Left colon (tissue), 2 donors: ENCODE measurements at regions not wholly inside any gene's neighbourhood (a gene's known extent, or its start where the extent isn't known, plus 50 kb on each side); places are given as distances from the start of the nearest gene placed in this dataset.
A peak's percentile ranks its signal among the peaks of the same experiment; 100 is the strongest.

Source experiments
- ATAC-seq: fragments of 200-7000 bp; cut with Tn5 transposase; one replicate; pipeline ENCODE4 v1.9.1; 2020; ENCODE audit warnings: mild to moderate bottlenecking, moderate library complexity
- DNase-seq, 2 donors: peaks; one replicate each; pipeline ENCODE4 v3.0.0-alpha.2; 2020
- intact Hi-C, 2 donors: fragments of 100-400 bp; cut with DNase I in 1 of 2; cut with micrococcal nuclease in 1 of 2; formaldehyde crosslinking; loops; one replicate each; pipeline versions ENCODE4 v1.11.2 to v1.14.0; 2022; cut with DNase I, micrococcal nuclease
- donor health status: DM: no; HTN: no; CAD: no.
- donor health status: DM: yes; HTN: yes; CAD: no.

DNA sequence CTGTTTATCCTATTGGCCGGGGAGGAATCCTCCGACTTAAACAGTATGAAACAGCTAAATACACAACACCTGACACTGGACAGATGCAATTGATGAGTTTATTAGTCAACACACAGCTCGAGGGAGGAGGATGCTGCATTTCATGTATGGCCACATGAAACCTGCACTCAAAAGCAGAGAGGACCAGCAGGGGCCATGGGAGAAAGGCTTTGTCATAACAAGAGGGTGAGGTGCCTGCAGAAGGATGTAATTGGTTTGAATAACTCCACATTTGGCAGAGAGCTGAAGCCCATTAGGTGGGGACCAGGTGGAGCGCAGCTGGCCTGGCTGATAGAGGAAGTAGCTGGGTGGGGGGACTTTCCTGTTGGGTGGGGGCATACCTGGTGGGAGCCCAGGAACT, 599.1 kb downstream of the PTPRU start:
- intact Hi-C loops = no loop called here
- DNase-seq = no peak
- no peak for ATAC-seq

DNA sequence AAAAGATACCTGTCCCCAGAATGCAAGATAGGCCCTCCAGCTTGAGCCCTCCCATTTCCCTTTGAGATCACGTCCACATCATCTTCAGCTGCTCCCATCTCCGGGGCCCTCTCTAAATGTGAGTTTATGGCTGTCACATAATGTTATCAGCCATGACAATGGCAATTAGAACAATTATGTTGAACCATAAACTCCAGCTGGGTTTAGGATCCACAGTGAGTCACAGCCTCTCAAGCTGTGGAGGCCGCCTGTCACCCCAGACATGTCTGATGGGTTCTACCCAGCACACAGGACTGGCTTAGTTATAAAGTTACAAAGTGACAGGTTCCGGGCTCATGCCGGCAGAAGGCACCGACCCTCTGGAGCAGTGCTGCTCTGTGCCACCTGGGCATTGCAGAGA, 597.3 kb downstream of the PTPRU start:
- DNase-seq (no peak), ATAC-seq (peak; percentile 95)
- intact Hi-C loops = no loop called here

DNA sequence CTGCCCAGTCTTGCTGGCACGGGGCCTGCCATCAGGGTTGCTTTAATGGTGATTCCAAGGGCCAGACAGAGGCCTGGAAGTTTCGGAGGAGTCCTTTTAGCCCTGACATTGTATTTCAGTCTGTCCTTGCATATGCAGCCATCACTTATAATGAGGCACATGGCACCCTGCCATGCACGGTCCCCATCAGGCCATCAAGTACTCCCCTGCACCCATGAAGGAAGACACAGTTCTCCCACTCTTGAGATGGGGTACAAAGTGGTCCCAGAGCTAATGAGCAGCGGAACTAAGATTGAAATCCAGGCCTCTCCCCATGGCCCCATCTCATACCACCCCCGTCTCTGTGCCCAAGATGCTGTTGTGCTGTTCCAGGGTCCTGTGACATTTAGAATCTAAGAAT, 596.6 kb downstream of the PTPRU start:
- intact Hi-C loops = no loop called here

DNA sequence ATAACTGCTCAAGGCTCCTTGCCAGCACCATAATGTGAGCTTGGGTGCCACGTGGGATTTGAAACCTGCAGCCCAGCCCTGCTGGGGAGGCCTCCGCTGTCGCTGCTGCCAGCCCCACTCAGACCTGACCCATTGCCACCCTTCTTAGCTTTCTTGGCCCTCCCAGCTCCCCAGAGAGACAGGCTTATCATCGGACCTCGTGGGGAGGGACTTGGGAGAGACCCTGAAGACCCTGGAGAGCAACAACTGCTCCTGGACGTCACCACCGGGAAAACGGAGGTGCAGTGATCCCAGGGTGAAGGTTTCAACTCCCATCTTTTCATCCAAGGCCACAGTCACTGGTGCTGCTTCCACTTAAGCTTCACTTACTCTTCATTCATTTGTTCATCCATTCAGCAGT, 596.1 kb downstream of the PTPRU start:
- DNase-seq (no peak), ATAC-seq (no peak)
- intact Hi-C loops = no loop called here

More for the DNA sequence above, 596.6 kb downstream of the PTPRU start:
- no peak for DNase-seq
- no peak for ATAC-seq

DNA sequence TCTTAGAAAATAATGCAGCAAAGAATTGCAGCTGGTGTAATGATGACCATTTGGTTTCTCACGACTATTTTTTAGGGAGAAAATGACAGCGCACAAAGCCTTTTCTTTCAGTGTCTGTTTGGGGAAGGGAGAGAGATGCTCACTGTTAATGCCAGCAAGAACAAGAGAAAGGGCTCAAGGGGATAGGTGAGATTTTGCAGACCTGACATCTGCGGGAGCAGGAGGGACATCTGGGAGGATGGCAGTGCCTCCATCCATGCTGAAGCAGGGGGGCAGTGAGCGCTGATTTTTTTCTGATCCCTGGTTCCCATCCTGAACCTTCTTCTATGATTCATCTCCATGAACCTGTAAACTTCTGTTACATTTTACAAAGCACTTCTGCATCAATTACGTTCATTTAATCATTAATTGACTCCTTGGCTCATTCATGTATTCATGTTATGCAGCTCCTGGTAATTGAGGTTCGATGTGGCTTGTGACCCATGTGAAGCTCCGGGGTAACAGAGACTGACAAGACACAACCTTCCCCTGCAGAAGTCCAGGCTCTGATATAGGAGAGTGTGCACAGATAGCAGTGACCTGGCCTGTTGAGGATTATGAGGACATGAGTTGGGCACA, 595.3 kb downstream of the PTPRU start:
- ATAC-seq (no peak), DNase-seq (no peak)
- intact Hi-C loops = no loop called here

DNA sequence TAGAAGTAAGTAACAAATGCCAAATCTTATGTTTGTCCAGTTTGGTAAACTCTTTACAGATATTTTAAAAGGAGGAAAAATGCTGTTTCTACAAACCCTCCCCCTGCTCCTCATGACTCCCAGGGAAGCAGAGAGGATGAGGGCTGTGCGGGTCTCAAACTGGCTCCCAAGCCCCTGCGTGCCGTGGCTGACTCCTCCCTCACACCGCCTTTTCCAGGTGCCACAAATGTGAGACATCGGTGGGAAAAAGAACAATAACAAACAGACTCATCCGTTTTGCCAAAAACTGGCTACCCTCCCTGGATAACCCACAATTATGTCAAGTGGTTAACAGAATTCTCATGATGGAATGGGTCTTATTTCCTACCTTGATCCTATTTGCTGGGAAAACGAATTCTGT, 594.6 kb downstream of the PTPRU start:
- intact Hi-C loops = no loop called here
- ATAC-seq (no peak), DNase-seq (no peak)

DNA sequence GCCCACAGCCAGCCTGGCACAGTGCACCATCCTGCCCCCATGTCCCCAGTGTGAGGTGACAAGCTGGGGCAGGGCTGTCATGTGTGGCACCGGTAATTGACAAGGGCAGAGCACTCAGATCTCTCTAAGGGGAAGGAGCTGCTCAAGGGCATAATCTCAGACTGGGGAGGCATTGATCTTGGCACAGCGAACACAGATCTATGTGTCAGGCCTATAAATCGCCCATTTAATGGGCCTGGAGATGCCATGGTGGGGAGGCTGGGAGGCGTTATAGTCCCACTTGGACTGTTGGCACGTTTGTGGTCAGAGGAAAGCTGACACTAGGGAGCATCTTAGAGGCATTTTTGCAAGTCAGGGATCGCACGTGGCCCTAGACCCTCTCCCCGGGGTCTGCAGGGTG, 594.1 kb downstream of the PTPRU start:
- intact Hi-C loops = no loop called here
- ATAC-seq (no peak), DNase-seq (no peak)

DNA sequence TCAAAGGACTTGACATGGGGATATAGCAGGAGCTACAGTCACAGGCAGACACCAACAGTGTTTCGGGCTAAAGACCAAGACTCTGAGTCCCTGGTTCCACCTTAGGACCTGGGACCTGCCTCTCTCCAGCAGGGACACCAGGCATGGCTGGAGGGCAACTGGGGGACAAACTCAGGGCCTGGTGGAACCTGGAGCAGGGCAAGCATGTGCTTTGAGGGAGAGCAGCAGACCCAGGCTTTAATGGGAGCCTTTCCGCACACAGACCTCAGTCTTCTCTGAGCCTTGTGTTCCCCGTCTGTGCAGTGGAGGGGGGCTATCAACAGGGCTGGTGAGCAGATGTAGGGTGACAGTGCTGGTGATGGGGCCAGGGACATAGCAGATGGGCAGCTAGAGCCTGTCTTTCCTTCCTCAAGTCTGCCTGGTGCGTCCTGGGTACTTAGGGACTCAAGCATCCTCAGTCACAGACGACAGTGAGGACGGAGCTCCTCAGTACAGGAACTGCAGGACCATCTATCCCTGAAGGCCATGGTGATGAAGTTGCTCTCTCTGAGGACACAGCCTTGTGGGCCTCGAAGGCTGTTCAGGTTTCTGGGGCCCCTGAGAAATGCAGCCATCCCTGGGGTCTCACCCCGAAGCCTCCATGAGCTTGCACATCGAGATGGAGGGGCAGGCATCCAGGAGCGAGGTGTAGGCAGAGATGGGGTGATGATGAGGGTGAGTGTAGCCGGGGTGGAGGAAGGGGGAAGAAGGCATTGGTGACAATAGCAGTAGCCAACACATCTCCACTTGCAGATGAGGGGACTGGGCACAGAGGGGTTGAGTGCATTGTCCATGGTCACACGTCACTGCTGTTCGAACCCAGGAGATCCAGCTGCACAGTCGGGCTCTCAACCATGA, 593.4 kb downstream of the PTPRU start:
- DNase-seq = no peak
- ATAC-seq = no peak
- intact Hi-C loops = no loop called here

DNA sequence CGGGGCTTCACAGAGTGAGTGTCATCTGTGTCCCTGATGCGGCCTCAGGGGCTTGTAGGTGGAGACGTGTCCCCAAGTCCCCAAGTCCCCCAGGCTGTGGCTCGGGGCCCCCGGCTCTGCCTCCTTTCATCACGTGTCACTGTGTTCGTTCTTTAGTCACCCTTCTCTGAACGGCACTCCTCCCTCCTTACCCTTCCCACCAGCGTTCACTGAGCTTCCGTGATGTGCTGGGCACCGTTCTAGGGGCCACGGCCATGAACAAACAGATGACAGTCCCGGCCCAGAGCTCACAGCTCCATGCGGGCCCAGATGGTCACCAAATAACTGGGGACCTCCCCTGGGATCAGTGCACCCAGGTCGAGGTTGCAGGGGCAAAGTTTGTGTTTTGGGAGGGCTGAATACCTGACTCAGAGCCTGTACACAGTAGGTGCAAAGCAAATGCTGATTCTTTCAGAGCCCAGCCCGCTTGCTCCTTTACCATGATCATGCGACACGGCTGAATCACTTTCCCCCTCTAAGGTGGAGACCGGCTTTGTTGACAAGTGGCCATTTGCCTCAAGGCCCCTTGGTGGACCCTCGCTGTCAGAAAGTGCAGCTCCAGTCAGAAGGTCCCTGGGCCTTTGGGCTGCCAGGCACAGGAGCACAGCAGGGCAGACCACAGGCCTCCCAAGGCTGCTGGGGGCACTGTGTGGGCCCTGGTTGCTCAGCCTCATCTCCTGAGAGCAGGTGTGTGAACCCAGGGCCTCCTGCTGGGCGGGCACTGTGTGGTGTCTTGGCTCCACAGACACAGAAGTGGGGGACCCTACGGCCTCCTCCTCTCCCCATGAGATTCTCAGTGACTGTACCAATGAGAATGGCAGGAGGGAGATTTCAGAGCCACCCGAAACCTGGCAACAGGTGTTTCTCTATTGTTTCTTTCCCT, 592.5 kb downstream of the PTPRU start:
- intact Hi-C loops = no loop called here
- ATAC-seq (no peak), DNase-seq (no peak)

DNA sequence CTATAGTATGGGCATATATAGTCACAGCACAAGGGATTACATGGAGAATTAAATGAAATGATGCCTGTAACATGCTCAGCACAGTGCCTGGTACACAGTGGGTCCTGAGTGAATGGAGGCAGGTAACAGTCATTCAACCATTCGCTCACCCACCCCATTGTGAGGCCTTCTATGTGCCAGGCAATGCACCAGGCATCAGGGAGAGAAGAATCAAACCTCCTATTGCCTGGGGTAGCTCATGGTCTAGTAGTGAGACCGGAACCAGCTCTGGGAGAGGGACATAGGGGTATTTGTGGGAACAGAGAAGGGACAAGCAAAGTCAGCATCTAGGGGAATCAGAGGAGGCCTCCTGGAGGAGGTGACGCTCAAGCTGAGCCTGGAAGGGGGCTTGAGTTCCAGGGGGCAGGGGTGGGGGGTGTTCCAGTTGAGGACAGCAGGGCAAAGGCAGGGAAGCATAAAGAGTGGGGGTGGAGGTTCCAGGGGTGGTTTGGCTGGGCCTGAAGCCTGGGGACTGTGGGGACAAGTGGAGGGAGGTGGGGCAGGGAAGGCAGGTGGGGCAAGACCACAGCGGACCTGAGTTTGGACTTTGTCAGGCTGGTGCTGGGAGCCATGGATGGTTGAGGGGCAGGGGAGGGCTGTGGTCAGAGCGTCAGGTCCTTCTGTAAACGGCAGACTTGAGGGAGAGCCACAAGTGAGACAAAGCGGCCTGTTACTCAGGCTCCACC, 591.6 kb downstream of the PTPRU start:
- no peak for ATAC-seq
- DNase-seq = no peak
- intact Hi-C loops = no loop called here

DNA sequence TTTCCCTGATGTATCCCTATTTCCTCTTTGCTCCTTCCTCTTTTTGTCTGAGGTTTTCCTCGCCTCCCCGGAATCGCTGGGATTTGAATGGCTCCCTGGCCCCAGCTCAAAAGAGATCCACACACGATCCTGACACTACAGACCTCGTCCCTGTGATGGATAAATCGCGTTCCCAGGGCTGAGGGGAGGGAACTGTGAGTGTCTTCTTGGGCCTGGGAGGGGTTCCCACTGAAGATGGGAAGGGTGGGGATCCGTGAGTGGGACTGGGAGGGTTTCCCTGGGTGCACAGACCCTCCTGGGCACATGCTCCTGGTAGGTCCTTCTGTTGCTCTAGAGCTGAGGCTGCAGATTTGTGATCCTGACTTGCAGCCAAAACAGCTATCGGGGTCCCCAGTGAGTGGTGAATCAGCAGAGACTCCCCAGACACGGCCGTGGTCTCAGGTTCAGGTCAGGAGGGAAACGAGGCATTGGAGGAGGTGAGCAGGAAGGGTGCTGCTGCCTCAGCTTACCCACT, 591.0 kb downstream of the PTPRU start:
- DNase-seq = no peak
- intact Hi-C loops = no loop called here
- no peak for ATAC-seq

DNA sequence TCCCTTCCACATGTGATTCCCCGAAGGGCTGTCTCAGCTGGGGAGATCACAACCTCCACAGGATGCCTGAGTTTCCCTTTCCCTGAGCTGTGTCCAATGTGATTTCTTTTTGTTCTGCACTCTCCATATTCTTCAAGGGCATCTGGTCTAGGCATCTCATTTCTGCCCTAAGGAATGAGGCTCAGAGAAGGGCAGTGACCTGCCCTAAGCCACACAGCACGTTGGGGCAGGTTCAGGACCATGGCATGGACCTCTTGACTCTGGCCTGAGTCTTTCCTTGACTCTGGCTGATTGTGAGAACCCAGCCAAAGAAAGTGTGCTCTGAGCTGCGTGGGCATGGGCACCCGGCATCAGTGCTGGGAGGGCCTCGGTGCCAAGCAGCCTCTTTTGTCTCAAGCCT, 590.3 kb downstream of the PTPRU start:
- ATAC-seq (no peak), DNase-seq (no peak)
- intact Hi-C loops = no loop called here

DNA sequence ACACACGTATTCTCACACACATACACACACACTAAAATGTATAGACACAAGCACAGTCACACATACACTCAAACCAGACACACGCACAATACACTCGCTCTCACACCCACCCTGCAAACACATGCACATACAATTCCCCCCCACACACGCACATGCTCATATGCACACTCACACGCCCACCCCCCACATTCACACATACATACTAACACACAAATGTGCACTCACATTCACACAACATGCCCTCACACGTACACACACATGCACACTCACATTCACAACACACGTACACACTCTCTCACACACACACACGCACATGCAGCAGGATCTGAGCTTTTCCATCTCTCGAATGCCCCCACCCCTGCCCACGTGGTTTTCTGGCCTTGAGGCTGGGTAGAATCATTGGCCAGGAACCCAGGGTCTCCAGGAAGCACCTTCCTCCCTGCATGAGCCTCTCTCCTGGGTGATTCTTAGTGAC, 589.7 kb downstream of the PTPRU start:
- ATAC-seq (no peak), DNase-seq (no peak)
- intact Hi-C loops = no loop called here

DNA sequence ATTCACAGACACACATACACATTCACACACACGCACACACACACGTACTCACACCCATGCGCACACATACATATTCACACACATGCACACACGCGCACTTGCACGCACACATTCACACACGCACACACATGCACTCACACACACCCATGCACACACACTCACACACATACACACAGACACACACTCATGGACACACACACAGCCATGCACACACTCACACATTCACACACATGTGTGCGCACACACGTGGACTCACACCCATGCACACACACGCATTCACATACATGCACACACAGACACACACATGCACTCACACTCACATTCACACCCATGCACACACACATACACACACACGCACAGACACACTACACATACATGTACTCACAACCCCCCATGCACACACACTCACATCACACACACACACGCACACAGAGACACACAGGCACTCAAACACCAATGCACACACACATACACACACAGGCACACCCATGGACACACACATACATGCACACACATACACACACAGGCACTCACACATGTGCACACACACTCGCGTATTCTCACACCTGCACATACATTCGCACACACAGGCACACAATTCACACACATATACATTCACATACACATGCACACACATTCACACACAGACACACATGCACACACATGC, 589.1 kb downstream of the PTPRU start:
- ATAC-seq (no peak), DNase-seq (no peak)
- intact Hi-C loops = no loop called here

DNA sequence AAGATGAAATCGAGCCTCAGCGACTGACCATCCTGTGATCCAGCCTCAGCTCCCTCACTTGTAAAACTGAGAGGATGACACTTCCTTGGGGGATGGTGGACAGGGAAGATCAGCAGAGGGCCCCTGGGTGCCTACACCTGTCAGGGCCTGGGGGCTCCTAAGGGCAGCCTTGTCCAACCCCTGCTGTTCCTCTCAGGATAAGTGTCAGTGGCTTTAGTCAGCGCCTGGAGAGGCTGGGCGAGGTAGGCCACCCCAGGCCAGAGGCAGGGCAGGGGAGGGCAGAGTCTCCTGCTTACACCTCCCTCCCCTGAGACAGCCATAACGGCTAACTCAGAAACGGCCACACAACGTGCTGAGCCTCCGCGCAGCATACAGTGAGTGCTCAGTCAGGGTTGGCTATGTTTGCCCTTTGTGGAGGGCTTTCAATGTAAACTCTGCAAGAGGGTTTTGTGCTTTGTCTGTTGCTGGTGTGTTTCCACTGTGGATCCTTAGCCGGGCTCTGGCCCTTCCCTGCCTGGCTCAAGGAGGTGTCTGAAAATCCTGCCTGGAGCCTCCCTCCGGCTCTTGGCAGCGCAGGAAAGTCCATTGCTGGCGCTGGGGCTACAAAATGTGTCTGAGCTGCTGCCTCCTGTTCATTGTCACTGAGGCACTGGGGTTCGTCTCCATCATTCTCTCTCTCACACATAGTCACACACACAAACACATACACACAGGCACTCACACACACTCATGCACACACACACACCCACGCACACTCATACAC, 588.4 kb downstream of the PTPRU start:
- intact Hi-C loops = no loop called here
- DNase-seq (no peak), ATAC-seq (no peak)

DNA sequence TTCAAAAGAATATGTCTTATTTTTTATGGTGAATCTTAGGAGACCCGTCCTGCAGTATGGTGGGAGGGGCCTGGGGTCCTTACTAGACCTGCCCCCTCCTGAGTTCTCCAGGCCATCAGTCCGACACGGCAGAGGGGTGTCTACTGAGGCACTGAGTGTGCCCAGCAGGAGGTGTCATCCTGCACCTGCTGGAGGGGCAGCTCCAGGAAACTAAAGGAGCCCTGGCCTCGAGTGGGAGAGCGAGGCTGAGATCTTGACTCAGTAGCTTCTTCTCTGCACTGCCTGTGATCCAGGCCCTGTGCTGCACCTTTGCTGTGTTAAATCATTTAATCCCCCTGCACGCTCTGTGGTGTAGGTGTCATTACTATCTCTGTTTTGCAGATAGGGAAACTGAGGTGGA, 587.7 kb downstream of the PTPRU start:
- DNase-seq = no peak
- ATAC-seq = no peak
- intact Hi-C loops = no loop called here

DNA sequence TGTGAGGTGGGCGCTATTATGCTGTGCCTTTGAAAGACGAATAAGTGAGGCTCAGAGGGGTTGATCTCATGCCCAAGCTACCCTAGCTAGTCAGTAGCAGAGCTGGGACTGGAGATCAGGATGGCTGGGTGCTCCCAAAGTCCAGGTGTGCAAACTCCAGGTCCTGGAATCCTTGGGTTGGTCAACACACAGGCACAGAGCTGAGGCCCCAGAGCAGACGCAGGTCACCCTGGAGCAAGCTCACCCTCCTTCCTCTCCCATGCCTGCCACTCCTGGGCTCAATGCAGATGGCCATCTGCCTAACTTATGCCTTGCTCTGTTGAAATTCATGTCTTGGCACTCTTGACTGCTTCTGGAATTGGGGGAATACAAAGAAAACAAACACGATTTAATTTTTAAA, 587.2 kb downstream of the PTPRU start:
- intact Hi-C loops = no loop called here
- no peak for ATAC-seq
- DNase-seq = no peak

DNA sequence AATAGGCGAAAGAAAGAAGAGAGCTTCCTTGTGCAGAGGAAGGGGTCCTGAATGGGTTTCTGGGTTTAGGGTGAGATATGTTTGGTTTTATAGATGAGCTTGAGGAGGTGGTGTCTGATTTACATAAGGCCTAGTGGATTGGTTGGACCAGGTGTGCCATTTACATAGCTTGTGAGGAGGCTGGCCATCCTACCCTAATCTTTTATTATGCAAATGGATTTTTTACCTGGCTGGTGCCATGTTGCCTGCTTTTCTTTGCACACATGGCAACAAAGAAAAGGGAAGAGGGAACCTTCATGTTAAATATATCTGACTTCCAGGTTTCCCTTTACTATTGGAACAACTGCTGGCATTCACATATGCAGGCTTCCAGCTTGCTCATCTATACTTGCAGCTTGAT, 585.3 kb downstream of the PTPRU start:
- no peak for ATAC-seq
- no peak for DNase-seq
- intact Hi-C loops = no loop called here
